GM18505 (cell line): ENCODE measurements at regions not wholly inside any gene's neighbourhood (a gene's known extent, or its start where the extent isn't known, plus 50 kb on each side); places are given as distances from the start of the nearest gene placed in this dataset.

Source experiments
- ATAC-seq: cut with Tn5 transposase; IDR thresholded peaks from one replicate; pipeline ENCODE4 v1.9.1; 2021; ENCODE audit not compliant: unreplicated experiment
- POLR2A ChIP-seq: IDR thresholded peaks from 4 replicates; pipeline ENCODE4 v1.6.1; 2011; ENCODE audit warnings: borderline replicate concordance; ENCODE audit not compliant: insufficient read depth, insufficient read length; ENCODE audit errors: extremely low read depth

- no peak for TF ChIP-seq POLR2A
Measured at GRCh38 chr12:83865431-83865830, 1047.2 kb downstream of the SLC6A15 start.

GRCh38 chr12:83864054-83864453, 1048.5 kb downstream of the SLC6A15 start:
- ATAC-seq = no peak

More at GRCh38 chr12:83865431-83865830, 1047.2 kb downstream of the SLC6A15 start:
- no peak for ATAC-seq

GRCh38 chr12:83859021-83859420, 1053.6 kb downstream of the SLC6A15 start:
- no peak for ATAC-seq
- no peak for TF ChIP-seq POLR2A

More at GRCh38 chr12:83864054-83864453, 1048.5 kb downstream of the SLC6A15 start:
- no peak for TF ChIP-seq POLR2A

- ATAC-seq = no peak
- no peak for TF ChIP-seq POLR2A
Measured at GRCh38 chr12:83856803-83857202, 1055.8 kb downstream of the SLC6A15 start.

GRCh38 chr12:83850531-83850930, 1062.1 kb downstream of the SLC6A15 start:
- no peak for TF ChIP-seq POLR2A
- no peak for ATAC-seq

- no peak for TF ChIP-seq POLR2A
- no peak for ATAC-seq
Measured at GRCh38 chr12:83848702-83849101, 1063.9 kb downstream of the SLC6A15 start.

- no peak for ATAC-seq
- TF ChIP-seq POLR2A = no peak
Measured at GRCh38 chr12:83843541-83843940, 1069.1 kb downstream of the SLC6A15 start.

- no peak for ATAC-seq
- no peak for TF ChIP-seq POLR2A
Measured at GRCh38 chr12:83841620-83842019, 1071.0 kb downstream of the SLC6A15 start.

- ATAC-seq = no peak
- TF ChIP-seq POLR2A = no peak
Measured at GRCh38 chr12:83827860-83828259, 1084.7 kb downstream of the SLC6A15 start.

GRCh38 chr12:83827193-83827592, 1085.4 kb downstream of the SLC6A15 start:
- ATAC-seq = no peak
- no peak for TF ChIP-seq POLR2A

- no peak for TF ChIP-seq POLR2A
- ATAC-seq = peak; percentile 80
Measured at GRCh38 chr12:83826112-83826511, 1086.5 kb downstream of the SLC6A15 start.

GRCh38 chr12:83823386-83824045, 1089.1 kb downstream of the SLC6A15 start:
- TF ChIP-seq POLR2A = no peak
- ATAC-seq = peak; percentile 92

GRCh38 chr12:83821967-83822366, 1090.6 kb downstream of the SLC6A15 start:
- no peak for TF ChIP-seq POLR2A
- ATAC-seq = no peak

GRCh38 chr12:83818881-83819280, 1093.7 kb downstream of the SLC6A15 start:
- no peak for ATAC-seq
- no peak for TF ChIP-seq POLR2A
